ENCODE measurements at regions not wholly inside any gene's neighbourhood (a gene's known extent, or its start where the extent isn't known, plus 50 kb on each side); places are given as distances from the start of the nearest gene placed in this dataset.

GRCh38 chr2:223176970-223177369 is 125.0 kb downstream of the KCNE4 start (continued):
- TF ChIP-seq ESRRA (CRISPR knock-in tag; IDR thresholded peaks at IDR 0.05; ENCODE audit: low read depth): no peak

GRCh38 chr2:223180463-223180862 is 128.5 kb downstream of the KCNE4 start:
- BruUV-seq (replicated peaks): no TSS peak
- H3K79me2 ChIP-seq (ENCODE audit: insufficient read depth, low read length): no peaks in the 10 kb centered on the region
- DNase-seq (ENCODE audit: low spot score): no peak
- no peak for ATAC-seq
- no peaks in the 10 kb centered on the region for H3K36me3 ChIP-seq (replicated peaks in 1 of 2; ENCODE audit: control insufficient read depth in 1 of 2, insufficient read depth in 2 of 2, low read length in 2 of 2)
- no peaks in the 10 kb centered on the region for H3K9me3 ChIP-seq (ENCODE audit: low read length)
- in situ Hi-C loops (cut with HindIII; ENCODE audit: extremely low pct_ligation_motif_present, low pct_unique_long_range_greater_than_20kb) (no loop called here), intact Hi-C loops (cut with micrococcal nuclease; ENCODE audit: unreplicated experiment) (no loop called here)
- H3K27ac ChIP-seq (ENCODE audit: extremely low read length, insufficient read depth, low read length): no peak overlapping the region
- H4K20me1 ChIP-seq (ENCODE audit: insufficient read depth, low read length): no peaks in the 10 kb centered on the region
- WGBS (ENCODE audit: low lambda C conversion rate): 0% methylated on average over 2 of the region's 2 CpGs
- TF ChIP-seq ZBTB42 (CRISPR knock-in tag; IDR thresholded peaks at IDR 0.05) (no peak), ZNF280B (CRISPR knock-in tag; IDR thresholded peaks at IDR 0.05; ENCODE audit: borderline replicate concordance) (no peak), ESRRA (CRISPR knock-in tag; IDR thresholded peaks at IDR 0.05; ENCODE audit: low read depth) (no peak), MTF2 (CRISPR knock-in tag; IDR thresholded peaks at IDR 0.05; ENCODE audit: borderline replicate concordance) (no peak), SNAPC5 (CRISPR knock-in tag; IDR thresholded peaks at IDR 0.05; ENCODE audit: borderline replicate concordance) (no peak), TFAP4 (IDR thresholded peaks at IDR 0.05; ENCODE audit: borderline replicate concordance, low read depth) (no peak), NFATC3 (CRISPR knock-in tag; IDR thresholded peaks at IDR 0.05) (no peak), ZNF280D (CRISPR knock-in tag; IDR thresholded peaks at IDR 0.05) (no peak), RELA (CRISPR knock-in tag; IDR thresholded peaks at IDR 0.05) (no peak)
- no peak for FAIRE-seq
- CTCF ChIA-PET (ENCODE audit: low intra/inter-chr PET ratio, low total read pairs): no interaction called here
- no peak overlapping the region for H2AFZ ChIP-seq (ENCODE audit: low read length)
- H3K4me3 ChIP-seq (replicated peaks in 1 of 3; ENCODE audit: insufficient read depth in 1 of 3, low read depth in 2 of 3, low read length in 3 of 3): no peak overlapping the region
- H3K27me3 ChIP-seq (ENCODE audit: control insufficient read depth in 1 of 2, insufficient read depth in 2 of 2, low read length in 2 of 2): no peaks in the 10 kb centered on the region
- H3K9ac ChIP-seq (ENCODE audit: insufficient read depth, low read depth, low read length): no peak overlapping the region
- H3K4me2 ChIP-seq (ENCODE audit: low read depth, low read length): no peak overlapping the region
- POLR2A ChIA-PET: no interaction called here
- no peaks in the 10 kb centered on the region for H3K4me1 ChIP-seq (ENCODE audit: insufficient read depth, low read length)

All from HepG2 (cell line).